DOHH2 (cell line): ENCODE measurements at regions not wholly inside any gene's neighbourhood (a gene's known extent, or its start where the extent isn't known, plus 50 kb on each side); places are given as distances from the start of the nearest gene placed in this dataset.

ENCODE experiments used
- EZH2phosphoT487 ChIP-seq: fragments of 200-600 bp; sonication (generic); IDR thresholded peaks from 2 replicates; pipeline ENCODE4 v1.6.1; 2017; ENCODE audit warnings: borderline replicate concordance, mild to moderate bottlenecking, antibody characterized with exemption, low read length, moderate library complexity, mixed read lengths
- TF ChIP-seq, protein P1 (sequence below): fragments of 200-600 bp; sonication (generic); IDR thresholded peaks from one replicate; pipeline ENCODE4 v1.5.1; 2014; ENCODE audit warnings: antibody characterized with exemption, mild to moderate bottlenecking, low read depth, low read length; ENCODE audit not compliant: poor library complexity, severe bottlenecking

GRCh38 chr4:130361616-130362015 lies 1265.7 kb downstream of the C4orf33 start:
- TF ChIP-seq, protein P1, sequence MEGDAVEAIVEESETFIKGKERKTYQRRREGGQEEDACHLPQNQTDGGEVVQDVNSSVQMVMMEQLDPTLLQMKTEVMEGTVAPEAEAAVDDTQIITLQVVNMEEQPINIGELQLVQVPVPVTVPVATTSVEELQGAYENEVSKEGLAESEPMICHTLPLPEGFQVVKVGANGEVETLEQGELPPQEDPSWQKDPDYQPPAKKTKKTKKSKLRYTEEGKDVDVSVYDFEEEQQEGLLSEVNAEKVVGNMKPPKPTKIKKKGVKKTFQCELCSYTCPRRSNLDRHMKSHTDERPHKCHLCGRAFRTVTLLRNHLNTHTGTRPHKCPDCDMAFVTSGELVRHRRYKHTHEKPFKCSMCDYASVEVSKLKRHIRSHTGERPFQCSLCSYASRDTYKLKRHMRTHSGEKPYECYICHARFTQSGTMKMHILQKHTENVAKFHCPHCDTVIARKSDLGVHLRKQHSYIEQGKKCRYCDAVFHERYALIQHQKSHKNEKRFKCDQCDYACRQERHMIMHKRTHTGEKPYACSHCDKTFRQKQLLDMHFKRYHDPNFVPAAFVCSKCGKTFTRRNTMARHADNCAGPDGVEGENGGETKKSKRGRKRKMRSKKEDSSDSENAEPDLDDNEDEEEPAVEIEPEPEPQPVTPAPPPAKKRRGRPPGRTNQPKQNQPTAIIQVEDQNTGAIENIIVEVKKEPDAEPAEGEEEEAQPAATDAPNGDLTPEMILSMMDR, result no peak
- no peak for TF ChIP-seq EZH2phosphoT487
